Common myeloid progenitor, CD34-positive (primary cell): ENCODE measurements at regions not wholly inside any gene's neighbourhood (a gene's known extent, or its start where the extent isn't known, plus 50 kb on each side); places are given as distances from the start of the nearest gene placed in this dataset.

ENCODE experiments used
- CTCF ChIA-PET: fragments of 350-600 bp; sonication (Branson Sonifier 250); formaldehyde crosslinking; loops from one replicate; lab custom pipeline; 2021; ENCODE audit warnings: antibody characterized with exemption; lab: Charles Lee
- POLR2A ChIA-PET: fragments of 350-600 bp; sonication (Branson Sonifier 250); formaldehyde crosslinking; loops from one replicate; lab custom pipeline; 2021; ENCODE audit warnings: antibody characterized with exemption; lab: Charles Lee
- DNase-seq, 3 donors: peaks; one replicate each; pipeline versions ENCODE4 v3.0.0 to v3.0.0-alpha.2; 2013
- H3K27ac ChIP-seq, 2 experiments: 1 replicate in 1 of 2; 2 replicates in 1 of 2; pipeline ENCODE4 v1.7.0; 2013; ENCODE audit warnings: inconsistent platforms in 2 of 2, low read length in 2 of 2, mild to moderate bottlenecking in 2 of 2, low read depth in 1 of 2, moderate library complexity in 1 of 2; ENCODE audit not compliant: severe bottlenecking in 2 of 2, insufficient read depth in 1 of 2, poor library complexity in 1 of 2
- H3K27me3 ChIP-seq, 5 experiments: replicated peaks in 2 of 5; 1 replicate in 3 of 5; 2 replicates in 2 of 5; pipeline versions ENCODE4 v1.6.1 to v1.7.0; 2013; ENCODE audit warnings: low read length in 4 of 5, mild to moderate bottlenecking in 2 of 5, moderate library complexity in 2 of 5, inconsistent platforms in 1 of 5; ENCODE audit not compliant: insufficient read depth in 5 of 5, control insufficient read depth in 4 of 5
- H3K36me3 ChIP-seq, 4 experiments: 1 replicate in 2 of 4; 2 replicates in 2 of 4; pipeline versions ENCODE4 v1.6.1 to v1.7.0; 2013; ENCODE audit warnings: low read length in 3 of 4, control low read depth in 1 of 4, mild to moderate bottlenecking in 1 of 4; ENCODE audit not compliant: control insufficient read depth in 4 of 4, insufficient read depth in 4 of 4
- H3K4me1 ChIP-seq, 4 experiments: 1 replicate in 3 of 4; 2 replicates in 1 of 4; pipeline versions ENCODE4 v1.6.1 to v1.7.1; 2013; ENCODE audit warnings: low read length in 3 of 4, mild to moderate bottlenecking in 3 of 4, control low read depth in 1 of 4, inconsistent platforms in 1 of 4, moderate library complexity in 1 of 4; ENCODE audit not compliant: control insufficient read depth in 4 of 4, insufficient read depth in 4 of 4; ENCODE audit errors: control extremely low read depth in 1 of 4
- H3K4me3 ChIP-seq, 7 experiments: 1 replicate in 4 of 7; 2 replicates in 3 of 7; pipeline versions ENCODE4 v1.5.1 to v1.7.0; 2013; ENCODE audit warnings: mild to moderate bottlenecking in 7 of 7, low read length in 6 of 7, moderate library complexity in 6 of 7, inconsistent platforms in 2 of 7, low read depth in 2 of 7, control low read depth in 1 of 7; ENCODE audit not compliant: insufficient read depth in 4 of 7, control insufficient read depth in 1 of 7; ENCODE audit errors: extremely low read depth in 1 of 7
- H3K9me3 ChIP-seq, 5 experiments: 1 replicate in 4 of 5; 2 replicates in 1 of 5; pipeline versions ENCODE4 v1.6.1 to v1.7.1; 2013; ENCODE audit warnings: low read length in 4 of 5, mild to moderate bottlenecking in 2 of 5, inconsistent platforms in 1 of 5, low read depth in 1 of 5, moderate library complexity in 1 of 5; ENCODE audit not compliant: control insufficient read depth in 4 of 5, insufficient read depth in 2 of 5; ENCODE audit errors: control extremely low read depth in 1 of 5
- WGBS: methylation state at CpG from one replicate; pipeline ENCODE4 v1.1.5; 2013; ENCODE audit not compliant: insufficient coverage; 5-methylcytosine and 5-hydroxymethylcytosine counted together

- CTCF ChIA-PET: no interaction called here
- Histone ChIP-seq H3K36me3 (no peaks in the 10 kb centered on the region), H3K9me3 (no peaks in the 10 kb centered on the region), H3K27ac (no peak overlapping the region), H3K4me3 (no peak overlapping the region), H3K27me3 (no peaks in the 10 kb centered on the region), H3K4me1 (no peaks in the 10 kb centered on the region)
- POLR2A ChIA-PET: no interaction called here
- WGBS: 89% methylated on average over 10 of the region's 18 CpGs
- no peak for DNase-seq
Observed at GRCh38 chr11:81421251-81421860, 1312.3 kb downstream of the FAM181B start.

DNA sequence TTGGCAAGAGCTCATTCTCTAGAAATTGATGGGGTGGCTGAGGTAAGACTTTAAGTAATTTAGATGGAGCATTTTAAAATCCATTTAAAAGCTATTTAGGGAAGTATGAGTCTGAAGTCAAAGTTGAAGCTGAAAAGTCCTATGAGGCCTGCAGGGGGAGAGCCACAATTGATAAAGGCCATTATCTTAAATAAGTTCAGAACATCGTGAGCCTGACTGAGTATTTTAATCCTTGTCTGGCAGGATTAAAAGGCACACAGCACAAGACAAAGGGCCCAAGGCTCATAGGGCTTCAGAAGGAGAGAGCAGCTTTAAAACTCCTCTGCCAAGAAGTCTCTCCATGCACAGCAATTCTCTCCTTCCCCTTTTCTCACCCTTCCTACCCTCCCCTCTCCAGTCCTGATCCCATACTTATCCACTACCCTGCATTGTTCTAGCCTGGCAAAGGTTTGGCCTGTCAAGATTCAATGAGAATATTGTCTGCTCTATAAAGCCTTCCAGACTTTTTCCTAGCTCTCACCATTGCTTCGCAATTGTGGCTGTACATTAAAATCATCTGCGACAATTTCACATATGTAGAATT, 1312.9 kb downstream of the FAM181B start:
- Histone ChIP-seq H3K4me1 (no peaks in the 10 kb centered on the region), H3K9me3 (no peaks in the 10 kb centered on the region), H3K36me3 (no peaks in the 10 kb centered on the region), H3K4me3 (no peak overlapping the region), H3K27me3 (no peaks in the 10 kb centered on the region), H3K27ac (no peak overlapping the region)
- ChIA-PET POLR2A (no interaction called here), CTCF (no interaction called here)
- no peak for DNase-seq
- 67% methylated on average over 2 of the region's 3 CpGs for WGBS

- ChIA-PET CTCF (no interaction called here), POLR2A (no interaction called here)
- H3K4me3 ChIP-seq: no peak overlapping the region
- no CpG with 5 or more reads among the region's 2 CpGs for WGBS
- no peak for DNase-seq
- no peaks in the 10 kb centered on the region for H3K36me3 ChIP-seq
- peaks cover 0 to 1% (median 0%) of the 10 kb centered on the region in 5 experiments for H3K9me3 ChIP-seq
- H3K27ac ChIP-seq: no peak overlapping the region
- H3K27me3 ChIP-seq: no peaks in the 10 kb centered on the region
- no peaks in the 10 kb centered on the region for H3K4me1 ChIP-seq
Observed at GRCh38 chr11:81397316-81397715, 1336.3 kb downstream of the FAM181B start.

DNA sequence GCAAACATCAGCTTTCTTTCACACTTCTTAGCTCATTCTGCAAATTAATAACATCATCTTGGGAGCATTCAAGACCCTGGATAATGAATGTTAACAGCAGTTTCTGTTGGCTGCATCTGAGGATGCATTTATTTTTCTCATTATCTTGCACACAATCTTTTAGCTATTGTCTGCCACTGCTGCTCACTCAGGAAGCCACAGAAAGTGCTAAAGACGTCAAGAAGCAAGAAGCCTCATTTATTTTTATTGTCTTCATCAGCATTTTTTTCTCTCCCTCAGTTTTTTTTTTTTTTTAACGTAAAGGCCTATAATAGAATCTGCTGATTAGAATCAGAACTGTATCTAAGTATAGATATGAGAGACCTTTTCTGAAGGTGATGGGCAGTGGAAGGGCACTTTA, 1339.4 kb downstream of the FAM181B start:
- H3K27me3 ChIP-seq: no peaks in the 10 kb centered on the region
- DNase-seq: peak in 2 of 3 donors; percentile 2 to 10
- ChIA-PET POLR2A (no interaction called here), CTCF (no interaction called here)
- no peak overlapping the region for H3K4me3 ChIP-seq
- H3K9me3 ChIP-seq: no peaks in the 10 kb centered on the region
- H3K36me3 ChIP-seq: no peaks in the 10 kb centered on the region
- no peaks in the 10 kb centered on the region for H3K4me1 ChIP-seq
- 17% methylated on average over 1 of the region's 2 CpGs for WGBS
- H3K27ac ChIP-seq: no peak overlapping the region

DNA sequence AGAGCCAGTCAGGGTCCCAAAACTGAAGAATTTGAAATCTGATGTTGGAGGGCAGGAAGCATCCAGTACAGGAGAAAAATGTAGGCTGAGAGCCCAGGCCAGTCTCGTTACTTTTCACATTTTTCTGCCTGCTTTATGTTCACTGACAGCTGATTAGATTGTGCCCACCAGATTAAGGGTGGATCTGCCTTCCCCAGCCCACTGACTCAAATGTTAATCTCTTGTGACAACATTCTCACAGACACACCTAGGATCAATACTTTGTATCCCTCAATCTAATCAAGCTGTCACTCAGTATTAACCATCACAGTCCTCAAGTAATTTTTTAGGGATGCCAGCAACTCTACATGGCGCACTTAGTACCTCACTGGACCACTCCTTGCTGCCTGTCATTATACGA, 1345.3 kb downstream of the FAM181B start:
- Histone ChIP-seq H3K4me1 (no peaks in the 10 kb centered on the region), H3K4me3 (no peak overlapping the region), H3K27me3 (no peaks in the 10 kb centered on the region), H3K9me3 (peaks cover 0 to 2% (median 0%) of the 10 kb centered on the region in 5 experiments), H3K36me3 (no peaks in the 10 kb centered on the region), H3K27ac (no peak overlapping the region)
- ChIA-PET CTCF (no interaction called here), POLR2A (no interaction called here)
- 100% methylated on average over 1 of the region's 3 CpGs for WGBS
- no peak for DNase-seq

GRCh38 chr11:81380395-81380794, 1353.3 kb downstream of the FAM181B start:
- Histone ChIP-seq H3K4me3 (no peak overlapping the region), H3K27ac (no peak overlapping the region), H3K36me3 (no peaks in the 10 kb centered on the region), H3K27me3 (no peaks in the 10 kb centered on the region), H3K4me1 (no peaks in the 10 kb centered on the region), H3K9me3 (no peaks in the 10 kb centered on the region)
- peak in 1 of 3 donors; percentile 1 for DNase-seq
- WGBS: no CpG with 5 or more reads among the region's 1 CpG
- CTCF ChIA-PET: no interaction called here
- POLR2A ChIA-PET: interaction anchor here (0.6 kb wide), 1 partner anchor 1031 kb away, joined by 3 read pairs; no protein-coding TSS in a partner anchor

DNA sequence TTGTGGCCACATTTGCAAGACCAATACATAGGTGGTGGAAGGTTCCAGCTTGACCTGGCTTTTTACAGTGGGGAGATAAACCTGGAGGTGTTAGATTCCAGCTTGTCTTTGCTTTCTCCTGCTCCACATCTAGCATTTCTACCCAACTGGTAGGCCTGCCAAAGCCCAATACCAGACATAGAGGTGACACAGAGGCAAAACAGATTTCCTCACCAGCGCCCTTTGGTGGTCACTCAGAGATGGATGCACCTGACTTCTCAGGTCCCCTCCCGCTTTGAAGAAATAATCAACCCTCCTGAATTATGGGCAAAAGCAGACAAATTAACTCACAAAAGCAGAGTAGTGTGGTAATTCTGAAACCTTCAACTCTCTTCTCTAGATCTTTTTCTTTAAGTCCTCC, 1356.2 kb downstream of the FAM181B start:
- ChIA-PET CTCF (no interaction called here), POLR2A (no interaction called here)
- Histone ChIP-seq H3K9me3 (no peaks in the 10 kb centered on the region), H3K4me1 (no peaks in the 10 kb centered on the region), H3K27me3 (no peaks in the 10 kb centered on the region), H3K36me3 (no peaks in the 10 kb centered on the region), H3K4me3 (no peak overlapping the region), H3K27ac (no peak overlapping the region)
- DNase-seq: no peak
- WGBS: 60% methylated on average over 1 of the region's 2 CpGs
